ENCODE measurements at regions not wholly inside any gene's neighbourhood (a gene's known extent, or its start where the extent isn't known, plus 50 kb on each side); places are given as distances from the start of the nearest gene placed in this dataset.

DNA sequence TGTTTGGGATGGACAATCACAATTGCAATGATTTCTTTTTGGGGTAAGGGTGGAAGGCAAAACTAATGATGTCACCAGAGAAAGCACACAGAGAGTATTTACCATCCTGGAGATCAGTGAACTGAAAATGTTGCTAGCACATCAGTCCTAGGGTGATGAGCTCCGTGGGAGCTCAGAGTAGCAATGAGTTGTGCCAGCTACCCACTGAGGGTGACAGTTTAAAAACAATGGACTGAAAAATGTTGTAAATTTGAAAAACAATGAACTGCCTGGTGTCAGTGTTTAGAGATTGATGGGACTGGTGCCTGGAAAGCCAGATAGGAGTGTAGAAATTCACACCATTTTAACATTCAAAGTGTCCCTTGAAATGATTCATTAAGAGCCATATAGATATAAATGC is 198.5 kb downstream of the ATP23 start:
- no peak for TF ChIP-seq POLR2A (IDR thresholded peaks at IDR 0.05)
- TF ChIP-seq, protein P1, sequence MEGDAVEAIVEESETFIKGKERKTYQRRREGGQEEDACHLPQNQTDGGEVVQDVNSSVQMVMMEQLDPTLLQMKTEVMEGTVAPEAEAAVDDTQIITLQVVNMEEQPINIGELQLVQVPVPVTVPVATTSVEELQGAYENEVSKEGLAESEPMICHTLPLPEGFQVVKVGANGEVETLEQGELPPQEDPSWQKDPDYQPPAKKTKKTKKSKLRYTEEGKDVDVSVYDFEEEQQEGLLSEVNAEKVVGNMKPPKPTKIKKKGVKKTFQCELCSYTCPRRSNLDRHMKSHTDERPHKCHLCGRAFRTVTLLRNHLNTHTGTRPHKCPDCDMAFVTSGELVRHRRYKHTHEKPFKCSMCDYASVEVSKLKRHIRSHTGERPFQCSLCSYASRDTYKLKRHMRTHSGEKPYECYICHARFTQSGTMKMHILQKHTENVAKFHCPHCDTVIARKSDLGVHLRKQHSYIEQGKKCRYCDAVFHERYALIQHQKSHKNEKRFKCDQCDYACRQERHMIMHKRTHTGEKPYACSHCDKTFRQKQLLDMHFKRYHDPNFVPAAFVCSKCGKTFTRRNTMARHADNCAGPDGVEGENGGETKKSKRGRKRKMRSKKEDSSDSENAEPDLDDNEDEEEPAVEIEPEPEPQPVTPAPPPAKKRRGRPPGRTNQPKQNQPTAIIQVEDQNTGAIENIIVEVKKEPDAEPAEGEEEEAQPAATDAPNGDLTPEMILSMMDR (IDR thresholded peaks at IDR 0.05 in 8 of 11, conservative IDR thresholded peaks at IDR 0.05 in 3 of 11): no peak

Measured in spleen (tissue), 7 donors.